ENCODE measurements at regions not wholly inside any gene's neighbourhood (a gene's known extent, or its start where the extent isn't known, plus 50 kb on each side); places are given as distances from the start of the nearest gene placed in this dataset.

DNA sequence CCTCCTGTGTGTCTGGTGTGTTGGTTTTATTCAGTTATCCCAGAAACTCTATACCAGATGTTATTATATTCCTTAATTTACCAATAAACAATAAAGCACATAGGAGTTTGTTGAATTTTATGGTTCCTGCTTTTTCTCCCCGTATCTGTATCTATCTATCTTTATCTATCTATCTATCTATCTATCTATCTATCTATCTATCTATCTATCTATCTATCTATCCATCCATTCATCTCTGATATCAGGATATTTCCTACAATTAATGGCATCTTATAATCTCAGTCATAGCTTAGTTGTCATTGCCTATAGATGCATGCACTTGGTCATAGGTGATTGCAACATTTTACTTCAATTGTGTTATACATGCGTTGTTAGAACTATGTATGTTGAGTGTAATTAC is 500.2 kb upstream of the ZEB2 start:
- TF ChIP-seq, protein P1, sequence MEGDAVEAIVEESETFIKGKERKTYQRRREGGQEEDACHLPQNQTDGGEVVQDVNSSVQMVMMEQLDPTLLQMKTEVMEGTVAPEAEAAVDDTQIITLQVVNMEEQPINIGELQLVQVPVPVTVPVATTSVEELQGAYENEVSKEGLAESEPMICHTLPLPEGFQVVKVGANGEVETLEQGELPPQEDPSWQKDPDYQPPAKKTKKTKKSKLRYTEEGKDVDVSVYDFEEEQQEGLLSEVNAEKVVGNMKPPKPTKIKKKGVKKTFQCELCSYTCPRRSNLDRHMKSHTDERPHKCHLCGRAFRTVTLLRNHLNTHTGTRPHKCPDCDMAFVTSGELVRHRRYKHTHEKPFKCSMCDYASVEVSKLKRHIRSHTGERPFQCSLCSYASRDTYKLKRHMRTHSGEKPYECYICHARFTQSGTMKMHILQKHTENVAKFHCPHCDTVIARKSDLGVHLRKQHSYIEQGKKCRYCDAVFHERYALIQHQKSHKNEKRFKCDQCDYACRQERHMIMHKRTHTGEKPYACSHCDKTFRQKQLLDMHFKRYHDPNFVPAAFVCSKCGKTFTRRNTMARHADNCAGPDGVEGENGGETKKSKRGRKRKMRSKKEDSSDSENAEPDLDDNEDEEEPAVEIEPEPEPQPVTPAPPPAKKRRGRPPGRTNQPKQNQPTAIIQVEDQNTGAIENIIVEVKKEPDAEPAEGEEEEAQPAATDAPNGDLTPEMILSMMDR (IDR thresholded peaks at IDR 0.05; ENCODE audit: insufficient read depth, low read depth, low read length), result no peak
- DNase-seq (ENCODE audit: low read depth), result no peak

DNA sequence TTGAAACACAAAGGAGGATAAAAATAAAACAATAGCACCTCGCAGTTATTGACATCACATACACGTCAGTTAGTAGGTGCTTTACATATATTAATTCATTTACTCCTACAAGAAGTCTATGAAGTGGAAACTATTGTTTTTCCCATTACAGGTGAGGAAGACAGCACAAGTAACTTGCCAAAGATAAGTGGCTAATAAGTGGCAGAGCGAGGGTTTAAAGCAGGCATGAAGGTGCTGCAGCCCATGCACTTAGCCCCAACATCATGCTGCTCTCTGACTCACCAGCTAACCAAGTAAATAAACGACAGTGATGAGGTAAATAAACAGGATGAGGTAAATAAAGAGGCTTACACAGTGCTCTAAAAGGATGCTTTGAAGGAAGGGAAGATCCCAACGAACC is 498.6 kb upstream of the ZEB2 start:
- no peak overlapping the region for H3K4me3 ChIP-seq (ENCODE audit: low read depth, low read length)
- DNase-seq (ENCODE audit: low read depth), result no peak
- TF ChIP-seq, protein P1 (IDR thresholded peaks at IDR 0.05; ENCODE audit: insufficient read depth, low read depth, low read length), result no peak

More for the DNA sequence above, 500.2 kb upstream of the ZEB2 start:
- no peak overlapping the region for H3K4me3 ChIP-seq (ENCODE audit: low read depth, low read length)

DNA sequence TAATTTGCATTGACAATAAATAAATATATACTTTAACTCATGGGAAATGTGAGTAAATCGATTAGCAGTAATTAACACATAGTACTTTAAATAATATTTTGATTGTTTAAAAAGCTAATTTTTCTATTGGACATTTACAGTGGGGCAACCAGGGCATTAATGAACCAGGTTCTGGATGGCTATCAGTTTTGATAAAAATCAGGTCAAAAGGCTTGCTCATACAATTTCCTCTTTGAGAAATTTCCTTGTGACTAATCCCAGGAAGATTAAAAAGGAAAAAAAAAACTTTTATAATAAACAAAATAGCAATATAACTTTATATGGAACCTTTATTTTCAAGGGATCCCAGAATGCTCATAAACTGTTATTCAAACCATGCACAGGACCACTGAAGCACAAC is 497.2 kb upstream of the ZEB2 start:
- no peak for DNase-seq (ENCODE audit: low read depth)
- TF ChIP-seq, protein P1 (IDR thresholded peaks at IDR 0.05; ENCODE audit: insufficient read depth, low read depth, low read length), result no peak
- H3K4me3 ChIP-seq (ENCODE audit: low read depth, low read length), result no peak overlapping the region

DNA sequence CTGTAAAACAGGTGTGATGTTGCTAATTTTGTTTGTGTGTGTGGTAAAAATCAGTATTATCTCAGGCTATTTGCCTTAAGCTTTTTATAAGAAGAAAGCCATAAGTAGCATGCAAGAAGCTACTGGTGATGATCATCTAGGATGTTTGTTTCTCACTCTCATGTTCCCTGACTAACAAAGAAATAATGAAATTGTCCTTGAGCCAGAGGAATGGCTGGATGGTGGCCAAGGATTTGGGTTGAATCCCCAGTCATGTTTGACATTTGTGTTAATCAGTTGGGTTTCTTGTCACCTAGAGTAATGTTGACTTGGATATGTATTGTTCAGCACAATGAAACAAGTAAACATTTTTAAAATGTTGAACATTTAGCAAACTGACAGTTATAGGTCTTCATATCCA is 496.8 kb upstream of the ZEB2 start:
- H3K4me3 ChIP-seq (ENCODE audit: low read depth, low read length), result no peak overlapping the region
- TF ChIP-seq, protein P1 (IDR thresholded peaks at IDR 0.05; ENCODE audit: insufficient read depth, low read depth, low read length), result no peak
- DNase-seq (ENCODE audit: low read depth), result no peak

DNA sequence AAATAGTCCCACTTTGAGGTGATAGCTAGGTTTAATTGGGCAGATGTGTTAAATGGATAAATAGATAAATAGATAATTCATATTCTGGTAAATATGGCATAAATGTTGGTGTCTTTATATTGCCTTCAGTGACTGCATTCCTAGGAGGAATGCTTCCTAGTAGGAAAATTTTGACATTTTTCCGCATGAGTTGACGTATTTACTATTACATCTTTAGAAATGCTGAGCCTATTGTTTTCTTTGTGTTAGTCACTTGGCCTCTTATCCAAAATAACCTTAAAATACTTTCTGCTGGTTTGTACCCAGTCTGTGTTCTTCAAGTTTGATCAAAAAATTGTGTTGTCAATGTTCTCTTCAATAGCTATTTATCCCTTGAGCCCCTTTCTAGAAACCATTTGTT is 495.6 kb upstream of the ZEB2 start:
- no peak overlapping the region for H3K4me3 ChIP-seq (ENCODE audit: low read depth, low read length)
- DNase-seq (ENCODE audit: low read depth), result no peak
- TF ChIP-seq, protein P1 (IDR thresholded peaks at IDR 0.05; ENCODE audit: insufficient read depth, low read depth, low read length), result no peak

DNA sequence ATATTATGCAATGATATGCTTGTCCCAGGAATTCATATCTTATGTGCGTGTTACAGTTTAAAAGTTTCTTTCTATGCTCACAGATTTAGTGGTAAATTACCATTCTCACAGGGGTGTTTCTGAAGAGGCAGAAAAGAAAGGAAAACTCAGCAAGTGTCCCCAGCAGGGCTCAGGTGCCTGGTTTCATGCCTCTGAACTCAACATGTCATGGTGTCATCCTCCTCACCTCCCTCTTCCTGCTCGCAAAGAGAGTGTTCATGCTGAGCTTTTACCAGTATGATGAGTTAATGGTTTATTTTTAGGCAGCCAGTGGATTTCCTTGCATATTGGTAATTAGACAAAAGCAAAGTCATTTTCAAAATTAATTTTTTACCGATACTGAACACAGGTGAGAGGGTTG is 492.9 kb upstream of the ZEB2 start:
- DNase-seq (ENCODE audit: low read depth), result no peak

DNA sequence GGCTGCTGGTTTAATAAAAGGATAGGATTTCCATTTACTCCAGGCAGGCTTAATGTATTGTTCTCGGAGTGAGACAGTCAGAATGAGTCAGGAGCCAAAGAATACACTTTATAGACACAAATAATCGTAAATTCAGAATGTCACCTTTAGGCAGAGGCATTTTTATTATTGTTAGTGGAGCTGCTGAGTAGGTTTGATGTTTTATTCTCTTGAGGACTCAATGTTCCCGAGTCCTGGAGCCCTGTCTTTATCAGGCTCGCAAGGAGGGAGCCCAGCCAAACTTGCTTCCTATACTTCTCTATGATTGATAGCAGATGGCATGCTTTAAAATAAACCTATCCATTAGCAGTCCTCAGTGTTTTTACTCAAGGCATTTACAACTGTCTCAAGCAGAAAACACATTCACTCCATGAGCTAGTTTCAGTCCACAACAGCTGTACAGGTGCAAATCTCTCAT is 492.3 kb upstream of the ZEB2 start:
- DNase-seq (ENCODE audit: low read depth), result peak; percentile 77
- H3K4me3 ChIP-seq (ENCODE audit: low read depth, low read length), result no peak overlapping the region
- TF ChIP-seq, protein P1 (IDR thresholded peaks at IDR 0.05; ENCODE audit: insufficient read depth, low read depth, low read length), result no peak

More for the DNA sequence above, 492.9 kb upstream of the ZEB2 start:
- TF ChIP-seq, protein P1 (IDR thresholded peaks at IDR 0.05; ENCODE audit: insufficient read depth, low read depth, low read length), result no peak
- H3K4me3 ChIP-seq (ENCODE audit: low read depth, low read length), result no peak overlapping the region
